Upper lobe of left lung (tissue), 4 donors: ENCODE measurements at regions not wholly inside any gene's neighbourhood (a gene's known extent, or its start where the extent isn't known, plus 50 kb on each side); places are given as distances from the start of the nearest gene placed in this dataset.

Experiments
- POLR2AphosphoS5 ChIP-seq, 2 donors: sonication (generic); formaldehyde crosslinking; IDR thresholded peaks; one replicate each; pipeline ENCODE4 v1.5.1; 2017; ENCODE audit warnings: antibody characterized with exemption in 2 of 2
- TF ChIP-seq, protein P1 (sequence below), 6 experiments: fragments of 450-650 bp in 4 of 6; fragments of 200-600 bp in 2 of 6; sonication (generic) in 2 of 6; IDR thresholded peaks; one replicate each; pipeline ENCODE4 v1.5.1; 2016 to 2019; ENCODE audit warnings: antibody characterized with exemption in 6 of 6

DNA sequence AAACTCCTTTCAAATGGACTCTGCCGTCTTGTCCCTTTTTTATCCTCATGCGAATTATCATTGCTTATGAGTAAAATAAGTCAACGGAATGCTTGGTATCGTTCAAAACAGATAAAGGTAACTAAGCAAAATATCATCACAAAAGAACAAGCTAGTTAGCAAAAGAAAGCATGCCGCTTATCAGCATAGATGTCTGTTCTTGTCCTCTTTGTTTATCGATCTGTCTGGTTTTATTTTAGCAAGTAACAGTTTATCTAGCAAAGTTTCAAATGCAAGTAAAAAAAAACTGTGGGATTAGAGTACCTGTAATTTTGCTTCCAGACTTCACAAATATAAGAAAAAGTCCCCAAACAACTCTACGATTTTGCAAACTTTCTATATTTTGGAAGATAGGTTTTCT, 561.5 kb downstream of the USP25 start:
- no peak for TF ChIP-seq POLR2AphosphoS5 (IDR thresholded peaks at IDR 0.05)
- TF ChIP-seq, protein P1, sequence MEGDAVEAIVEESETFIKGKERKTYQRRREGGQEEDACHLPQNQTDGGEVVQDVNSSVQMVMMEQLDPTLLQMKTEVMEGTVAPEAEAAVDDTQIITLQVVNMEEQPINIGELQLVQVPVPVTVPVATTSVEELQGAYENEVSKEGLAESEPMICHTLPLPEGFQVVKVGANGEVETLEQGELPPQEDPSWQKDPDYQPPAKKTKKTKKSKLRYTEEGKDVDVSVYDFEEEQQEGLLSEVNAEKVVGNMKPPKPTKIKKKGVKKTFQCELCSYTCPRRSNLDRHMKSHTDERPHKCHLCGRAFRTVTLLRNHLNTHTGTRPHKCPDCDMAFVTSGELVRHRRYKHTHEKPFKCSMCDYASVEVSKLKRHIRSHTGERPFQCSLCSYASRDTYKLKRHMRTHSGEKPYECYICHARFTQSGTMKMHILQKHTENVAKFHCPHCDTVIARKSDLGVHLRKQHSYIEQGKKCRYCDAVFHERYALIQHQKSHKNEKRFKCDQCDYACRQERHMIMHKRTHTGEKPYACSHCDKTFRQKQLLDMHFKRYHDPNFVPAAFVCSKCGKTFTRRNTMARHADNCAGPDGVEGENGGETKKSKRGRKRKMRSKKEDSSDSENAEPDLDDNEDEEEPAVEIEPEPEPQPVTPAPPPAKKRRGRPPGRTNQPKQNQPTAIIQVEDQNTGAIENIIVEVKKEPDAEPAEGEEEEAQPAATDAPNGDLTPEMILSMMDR (IDR thresholded peaks at IDR 0.05) = no peak
